Osteocyte (in vitro differentiated cells): ENCODE measurements at regions not wholly inside any gene's neighbourhood (a gene's known extent, or its start where the extent isn't known, plus 50 kb on each side); places are given as distances from the start of the nearest gene placed in this dataset.
A peak's percentile ranks its signal among the peaks of the same experiment; 100 is the strongest.

ENCODE experiments used
- DNase-seq: peaks from one replicate; pipeline ENCODE4 v3.0.0; 2021; ENCODE audit warnings: mixed read lengths; ENCODE audit not compliant: unreplicated experiment; ENCODE audit errors: extremely low spot score
- H3K27ac Mint-ChIP-seq: one replicate; pipeline ENCODE4 v1.8.0; 2021; ENCODE audit warnings: mild to moderate bottlenecking, mixed read lengths; ENCODE audit not compliant: unreplicated experiment
- H3K27me3 Mint-ChIP-seq: one replicate; pipeline ENCODE4 v1.8.0; 2021; ENCODE audit warnings: mixed read lengths; ENCODE audit not compliant: unreplicated experiment
- H3K36me3 Mint-ChIP-seq: one replicate; pipeline ENCODE4 v1.8.0; 2021; ENCODE audit warnings: mixed read lengths; ENCODE audit not compliant: unreplicated experiment
- H3K4me1 Mint-ChIP-seq: one replicate; pipeline ENCODE4 v1.8.0; 2021; ENCODE audit warnings: mixed read lengths; ENCODE audit not compliant: unreplicated experiment
- H3K4me3 Mint-ChIP-seq: one replicate; pipeline ENCODE4 v1.8.0; 2021; ENCODE audit warnings: mild to moderate bottlenecking, moderate library complexity, mixed read lengths; ENCODE audit not compliant: unreplicated experiment
- H3K9me3 Mint-ChIP-seq: one replicate; pipeline ENCODE4 v1.8.0; 2021; ENCODE audit warnings: mixed read lengths; ENCODE audit not compliant: unreplicated experiment
- CTCF ChIP-seq: fragments of 200-600 bp; sonication (generic); IDR thresholded peaks from 2 replicates; pipeline ENCODE4 v1.5.0; 2021; ENCODE audit warnings: antibody characterized with exemption, mild to moderate bottlenecking, moderate library complexity

GRCh38 chr9:79013715-79014610 is 557.8 kb upstream of the TLE4 start:
- Mint-ChIP-seq H3K36me3 (peaks cover 3% of the 10 kb centered on the region), H3K27ac (no peak overlapping the region), H3K4me1 (peaks cover 27% of the 10 kb centered on the region), H3K4me3 (no peak overlapping the region), H3K9me3 (peaks cover 6% of the 10 kb centered on the region), H3K27me3 (no peaks in the 10 kb centered on the region)
- no peak for TF ChIP-seq CTCF
- no peak for DNase-seq

- Mint-ChIP-seq H3K4me1 (peaks cover 27% of the 10 kb centered on the region), H3K4me3 (no peak overlapping the region), H3K9me3 (peaks cover 6% of the 10 kb centered on the region), H3K27ac (peak overlapping the region; percentile 36), H3K27me3 (no peaks in the 10 kb centered on the region), H3K36me3 (peaks cover 3% of the 10 kb centered on the region)
- DNase-seq: no peak
- TF ChIP-seq CTCF: no peak
Observed at GRCh38 chr9:79014929-79015699, 556.7 kb upstream of the TLE4 start.

- TF ChIP-seq CTCF: no peak
- no peak for DNase-seq
- peaks cover 3% of the 10 kb centered on the region for H3K36me3 Mint-ChIP-seq
- H3K27ac Mint-ChIP-seq: no peak overlapping the region
- H3K4me1 Mint-ChIP-seq: peaks cover 27% of the 10 kb centered on the region
- H3K9me3 Mint-ChIP-seq: peaks cover 9% of the 10 kb centered on the region
- no peaks in the 10 kb centered on the region for H3K27me3 Mint-ChIP-seq
- no peak overlapping the region for H3K4me3 Mint-ChIP-seq
Observed at GRCh38 chr9:79015951-79016350, 555.8 kb upstream of the TLE4 start.

- H3K27ac Mint-ChIP-seq: no peak overlapping the region
- TF ChIP-seq CTCF: no peak
- peaks cover 4% of the 10 kb centered on the region for H3K36me3 Mint-ChIP-seq
- H3K9me3 Mint-ChIP-seq: peaks cover 14% of the 10 kb centered on the region
- peaks cover 26% of the 10 kb centered on the region for H3K4me1 Mint-ChIP-seq
- H3K27me3 Mint-ChIP-seq: no peaks in the 10 kb centered on the region
- no peak overlapping the region for H3K4me3 Mint-ChIP-seq
- DNase-seq: no peak
Observed at GRCh38 chr9:79020276-79020675, 551.5 kb upstream of the TLE4 start.

GRCh38 chr9:79021084-79021483 is 550.7 kb upstream of the TLE4 start:
- H3K36me3 Mint-ChIP-seq: peaks cover 4% of the 10 kb centered on the region
- H3K4me1 Mint-ChIP-seq: peaks cover 23% of the 10 kb centered on the region
- H3K9me3 Mint-ChIP-seq: peaks cover 14% of the 10 kb centered on the region
- no peak for TF ChIP-seq CTCF
- H3K27me3 Mint-ChIP-seq: no peaks in the 10 kb centered on the region
- no peak for DNase-seq
- no peak overlapping the region for H3K4me3 Mint-ChIP-seq
- no peak overlapping the region for H3K27ac Mint-ChIP-seq
